Fibroblast of lung (primary cell): ENCODE measurements at regions not wholly inside any gene's neighbourhood (a gene's known extent, or its start where the extent isn't known, plus 50 kb on each side); places are given as distances from the start of the nearest gene placed in this dataset.

Source experiments
- EZH2 ChIP-seq: IDR thresholded peaks from 2 replicates; pipeline ENCODE4 v1.5.1; 2012; ENCODE audit warnings: low read length, control low read depth, mild to moderate bottlenecking; ENCODE audit errors: missing control alignments
- TF ChIP-seq, protein P1 (sequence below), 2 donors: IDR thresholded peaks in 1 of 2; conservative IDR thresholded peaks in 1 of 2; 1 replicate in 1 of 2; 2 replicates in 1 of 2; pipeline ENCODE4 v1.5.1; 2011 to 2012; ENCODE audit warnings: low read length in 2 of 2, control low read depth in 1 of 2, inconsistent platforms in 1 of 2, low read depth in 1 of 2, mild to moderate bottlenecking in 1 of 2

DNA sequence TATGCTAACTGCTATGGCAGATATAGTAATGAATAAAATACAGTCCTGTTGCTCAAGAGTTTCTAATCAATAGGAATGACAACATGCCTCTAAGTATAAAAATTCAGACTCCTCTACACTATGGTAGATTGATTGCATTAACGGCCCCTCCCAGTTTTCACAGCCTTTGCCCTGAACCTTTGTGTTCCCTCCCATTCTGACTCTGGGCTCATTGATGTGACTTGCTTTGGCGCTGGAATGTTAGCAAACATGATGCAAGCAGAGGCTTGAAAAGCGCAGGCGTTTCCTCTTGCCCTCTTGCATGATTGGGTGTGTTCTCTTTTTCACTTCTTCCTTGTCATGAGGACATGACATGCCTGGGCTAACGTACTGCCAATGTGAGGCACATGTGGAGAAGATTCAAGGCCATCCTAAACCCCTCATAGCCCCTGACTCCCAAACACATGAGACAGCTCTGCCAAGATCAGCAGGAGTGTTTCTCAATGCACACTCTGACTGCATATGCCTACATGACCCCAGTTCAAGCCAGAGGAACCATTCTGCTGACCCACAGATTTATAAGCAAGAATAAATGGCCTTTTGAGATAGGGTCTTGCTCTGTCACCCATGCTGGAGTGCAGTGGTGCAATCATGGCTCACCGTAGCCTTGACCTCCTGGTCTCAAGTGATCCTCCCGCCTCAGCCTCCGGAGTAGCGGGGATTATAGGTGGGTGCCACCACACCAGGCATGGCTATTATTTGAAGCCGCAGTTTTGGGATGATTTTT, 49.7 kb upstream of the CD28 start:
- TF ChIP-seq, protein P1, sequence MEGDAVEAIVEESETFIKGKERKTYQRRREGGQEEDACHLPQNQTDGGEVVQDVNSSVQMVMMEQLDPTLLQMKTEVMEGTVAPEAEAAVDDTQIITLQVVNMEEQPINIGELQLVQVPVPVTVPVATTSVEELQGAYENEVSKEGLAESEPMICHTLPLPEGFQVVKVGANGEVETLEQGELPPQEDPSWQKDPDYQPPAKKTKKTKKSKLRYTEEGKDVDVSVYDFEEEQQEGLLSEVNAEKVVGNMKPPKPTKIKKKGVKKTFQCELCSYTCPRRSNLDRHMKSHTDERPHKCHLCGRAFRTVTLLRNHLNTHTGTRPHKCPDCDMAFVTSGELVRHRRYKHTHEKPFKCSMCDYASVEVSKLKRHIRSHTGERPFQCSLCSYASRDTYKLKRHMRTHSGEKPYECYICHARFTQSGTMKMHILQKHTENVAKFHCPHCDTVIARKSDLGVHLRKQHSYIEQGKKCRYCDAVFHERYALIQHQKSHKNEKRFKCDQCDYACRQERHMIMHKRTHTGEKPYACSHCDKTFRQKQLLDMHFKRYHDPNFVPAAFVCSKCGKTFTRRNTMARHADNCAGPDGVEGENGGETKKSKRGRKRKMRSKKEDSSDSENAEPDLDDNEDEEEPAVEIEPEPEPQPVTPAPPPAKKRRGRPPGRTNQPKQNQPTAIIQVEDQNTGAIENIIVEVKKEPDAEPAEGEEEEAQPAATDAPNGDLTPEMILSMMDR (conservative IDR thresholded peaks at IDR 0.05 in 1 of 2, IDR thresholded peaks at IDR 0.05 in 1 of 2; ENCODE audit: low read depth in 1 of 2, low read length in 2 of 2): no peak
- TF ChIP-seq EZH2: no peak
